OCI-LY1 (cell line): ENCODE measurements at regions not wholly inside any gene's neighbourhood (a gene's known extent, or its start where the extent isn't known, plus 50 kb on each side); places are given as distances from the start of the nearest gene placed in this dataset.
"Not testable (repeated sequence)": the region's sequence is repeated elsewhere in the genome, so short reads cannot be mapped to it uniquely, and the experiment has no call there.

ENCODE experiments used
- H2AFZ ChIP-seq: fragments of 200-600 bp; sonication (generic), shearing (Covaris generic); 2 replicates; pipeline ENCODE4 v1.6.0; 2014; ENCODE audit warnings: antibody characterized with exemption, mild to moderate bottlenecking, low read length
- H3F3A ChIP-seq: fragments of 200-600 bp; sonication (generic), shearing (Covaris generic); 2 replicates; pipeline ENCODE4 v1.6.0; 2014; ENCODE audit warnings: mild to moderate bottlenecking, antibody characterized with exemption, low read length, moderate library complexity; ENCODE audit not compliant: insufficient read depth
- H3K27ac ChIP-seq: fragments of 200-600 bp; sonication (generic); 2 replicates; pipeline ENCODE4 v1.5.1; 2014; ENCODE audit warnings: low read length, mixed run types, mild to moderate bottlenecking, low read depth; ENCODE audit not compliant: poor library complexity, severe bottlenecking
- H3K27me3 ChIP-seq: fragments of 200-600 bp; sonication (generic); 2 replicates; pipeline ENCODE4 v1.6.0; 2014; ENCODE audit warnings: antibody characterized with exemption, mild to moderate bottlenecking, low read length, moderate library complexity; ENCODE audit not compliant: insufficient read depth
- H3K36me3 ChIP-seq: fragments of 200-600 bp; sonication (generic); 2 replicates; pipeline ENCODE4 v1.6.1; 2014; ENCODE audit warnings: mild to moderate bottlenecking, antibody characterized with exemption, low read length, moderate library complexity, mixed read lengths; ENCODE audit not compliant: insufficient read depth
- H3K4me1 ChIP-seq: fragments of 200-600 bp; sonication (generic); 2 replicates; pipeline ENCODE4 v1.5.1; 2014; ENCODE audit warnings: mild to moderate bottlenecking, low read length, moderate library complexity; ENCODE audit not compliant: insufficient read depth, severe bottlenecking
- H3K4me2 ChIP-seq: fragments of 200-600 bp; sonication (generic), shearing (Covaris generic); 2 replicates; pipeline ENCODE4 v1.6.1; 2014; ENCODE audit warnings: low read length
- H3K4me3 ChIP-seq: fragments of 200-600 bp; sonication (generic); 2 replicates; pipeline ENCODE4 v1.5.1; 2014; ENCODE audit warnings: low read length, low read depth, mild to moderate bottlenecking, mixed read lengths; ENCODE audit not compliant: poor library complexity, severe bottlenecking
- H3K79me2 ChIP-seq: fragments of 200-600 bp; shearing (Covaris generic); 2 replicates; pipeline ENCODE4 v1.6.1; 2016; ENCODE audit warnings: mixed run types, low read length, mixed read lengths; ENCODE audit not compliant: insufficient read depth
- H3K9ac ChIP-seq: fragments of 200-600 bp; sonication (generic), shearing (Covaris generic); 2 replicates; pipeline ENCODE4 v1.6.1; 2014; ENCODE audit warnings: mild to moderate bottlenecking, low read length, mixed read lengths
- H3K9me2 ChIP-seq: fragments of 200-600 bp; sonication (generic), shearing (Covaris generic); 2 replicates; pipeline ENCODE4 v1.6.1; 2014; ENCODE audit warnings: low read depth, mild to moderate bottlenecking, low read length, mixed read lengths
- H3K9me3 ChIP-seq: fragments of 200-600 bp; shearing (Covaris generic); 2 replicates; pipeline ENCODE4 v1.6.1; 2014; ENCODE audit warnings: low read length, mixed read lengths
- H4K20me1 ChIP-seq: fragments of 200-600 bp; sonication (generic), shearing (Covaris generic); 2 replicates; pipeline ENCODE4 v1.6.0; 2016; ENCODE audit warnings: mild to moderate bottlenecking, low read length; ENCODE audit not compliant: insufficient read depth
- CTCF ChIP-seq: fragments of 200-600 bp; sonication (generic), shearing (Covaris generic); IDR thresholded peaks from 2 replicates; pipeline ENCODE4 v1.5.1; 2017; ENCODE audit warnings: mild to moderate bottlenecking, antibody characterized with exemption, low read length, moderate library complexity, mixed read lengths
- EZH2 ChIP-seq: fragments of 200-600 bp; sonication (generic), shearing (Covaris generic); IDR thresholded peaks from 2 replicates; pipeline ENCODE4 v1.8.0; 2017; ENCODE audit warnings: borderline replicate concordance, mixed run types, mild to moderate bottlenecking, antibody characterized with exemption, low read length, moderate library complexity, mixed read lengths

- Histone ChIP-seq H3K4me3 (no peak overlapping the region), H3K4me2 (no peak overlapping the region), H2AFZ (no peak overlapping the region), H3K27me3 (no peaks in the 10 kb centered on the region), H3K9me2 (no peaks in the 10 kb centered on the region), H3K79me2 (no peaks in the 10 kb centered on the region), H4K20me1 (no peaks in the 10 kb centered on the region), H3K9me3 (no peaks in the 10 kb centered on the region), H3K9ac (no peak overlapping the region), H3K36me3 (no peaks in the 10 kb centered on the region), H3F3A (no peaks in the 10 kb centered on the region), H3K4me1 (no peaks in the 10 kb centered on the region), H3K27ac (no peak overlapping the region)
- TF ChIP-seq CTCF, result no peak
- TF ChIP-seq EZH2, result no peak
Observed at GRCh38 chr12:46990211-46990610, 89.2 kb upstream of the PCED1B start.

- H3K27ac ChIP-seq, H3K79me2 ChIP-seq, H3F3A ChIP-seq, H2AFZ ChIP-seq, H3K4me3 ChIP-seq, H3K9me3 ChIP-seq, H3K9me2 ChIP-seq, H3K4me1 ChIP-seq, H4K20me1 ChIP-seq, H3K27me3 ChIP-seq, H3K9ac ChIP-seq, H3K36me3 ChIP-seq, H3K4me2 ChIP-seq: not testable (repeated sequence)
Observed at GRCh38 chr12:46992051-46992450, 87.4 kb upstream of the PCED1B start.

- Histone ChIP-seq H3K9me2 (no peaks in the 10 kb centered on the region), H3K36me3 (no peaks in the 10 kb centered on the region), H3K4me2 (no peak overlapping the region), H3F3A (no peaks in the 10 kb centered on the region), H3K79me2 (no peaks in the 10 kb centered on the region), H3K27ac (no peak overlapping the region), H3K9ac (no peak overlapping the region), H3K4me1 (no peaks in the 10 kb centered on the region), H4K20me1 (no peaks in the 10 kb centered on the region), H3K27me3 (no peaks in the 10 kb centered on the region), H3K9me3 (no peaks in the 10 kb centered on the region), H3K4me3 (no peak overlapping the region), H2AFZ (no peak overlapping the region)
- no peak for TF ChIP-seq CTCF
- TF ChIP-seq EZH2, result no peak
Observed at GRCh38 chr12:46998811-46999368, 80.5 kb upstream of the PCED1B start.

- H3K79me2 ChIP-seq, result no peaks in the 10 kb centered on the region
- no peaks in the 10 kb centered on the region for H3K36me3 ChIP-seq
- TF ChIP-seq CTCF, result no peak
- no peak for TF ChIP-seq EZH2
- no peaks in the 10 kb centered on the region for H3K9me3 ChIP-seq
- H3K9me2 ChIP-seq, result no peaks in the 10 kb centered on the region
- H3K4me3 ChIP-seq, result no peak overlapping the region
- H3K27ac ChIP-seq, result no peak overlapping the region
- H3K4me1 ChIP-seq, result no peaks in the 10 kb centered on the region
- no peak overlapping the region for H2AFZ ChIP-seq
- no peak overlapping the region for H3K9ac ChIP-seq
- no peaks in the 10 kb centered on the region for H3K27me3 ChIP-seq
- no peaks in the 10 kb centered on the region for H4K20me1 ChIP-seq
- H3F3A ChIP-seq, result no peaks in the 10 kb centered on the region
- H3K4me2 ChIP-seq, result no peak overlapping the region
Observed at GRCh38 chr12:47004634-47005033, 74.8 kb upstream of the PCED1B start.
